GM23338 (cell line): ENCODE measurements at regions not wholly inside any gene's neighbourhood (a gene's known extent, or its start where the extent isn't known, plus 50 kb on each side); places are given as distances from the start of the nearest gene placed in this dataset.
A peak's percentile ranks its signal among the peaks of the same experiment; 100 is the strongest.
"Not testable (repeated sequence)": the region's sequence is repeated elsewhere in the genome, so short reads cannot be mapped to it uniquely, and the experiment has no call there.

Experiments used
- ATAC-seq: fragments of 200-7000 bp; cut with Tn5 transposase; 3 replicates; pipeline ENCODE4 v1.9.1; 2020
- DNase-seq: peaks from one replicate; pipeline ENCODE4 v3.0.0-alpha.2; 2015; ENCODE audit warnings: low spot score
- H2AFZ ChIP-seq: fragments of 200-600 bp; sonication (generic); 2 replicates; pipeline ENCODE4 v1.8.0; 2016; ENCODE audit warnings: antibody characterized with exemption, mild to moderate bottlenecking, moderate library complexity
- H3F3A ChIP-seq: fragments of 200-600 bp; sonication (generic); replicated peaks from 2 replicates; pipeline ENCODE4 v1.8.0; 2017; ENCODE audit warnings: antibody characterized with exemption, mixed run types, low read depth
- H3K27ac ChIP-seq: fragments of 200-600 bp; sonication (generic); 2 replicates; pipeline ENCODE4 v1.6.1; 2016; ENCODE audit warnings: low read depth
- H3K27me3 ChIP-seq: fragments of 200-600 bp; sonication (generic); 2 replicates; pipeline ENCODE4 v1.8.0; 2016; ENCODE audit warnings: mild to moderate bottlenecking, mixed run types, moderate library complexity; ENCODE audit not compliant: insufficient read depth
- H3K36me3 ChIP-seq: fragments of 200-600 bp; sonication (generic); 2 replicates; pipeline ENCODE4 v1.8.0; 2016; ENCODE audit warnings: mild to moderate bottlenecking; ENCODE audit not compliant: insufficient read depth
- H3K4me1 ChIP-seq: fragments of 200-600 bp; sonication (generic); 2 replicates; pipeline ENCODE4 v1.8.0; 2016; ENCODE audit warnings: mild to moderate bottlenecking, moderate library complexity; ENCODE audit not compliant: insufficient read depth
- H3K4me2 ChIP-seq: fragments of 200-600 bp; sonication (generic); 2 replicates; pipeline ENCODE4 v1.7.1; 2017; ENCODE audit warnings: mixed run types
- H3K4me3 ChIP-seq: fragments of 200-600 bp; sonication (generic); 2 replicates; pipeline ENCODE4 v1.6.1; 2016; ENCODE audit warnings: mixed run types
- H3K79me2 ChIP-seq: fragments of 200-600 bp; sonication (generic); replicated peaks from 2 replicates; pipeline ENCODE4 v1.8.0; 2017; ENCODE audit warnings: mild to moderate bottlenecking; ENCODE audit not compliant: insufficient read depth
- H3K9me2 ChIP-seq: fragments of 200-600 bp; sonication (generic); 2 replicates; pipeline ENCODE4 v1.8.0; 2017; ENCODE audit not compliant: insufficient read depth
- H4K20me1 ChIP-seq: fragments of 200-600 bp; sonication (generic); replicated peaks from 2 replicates; pipeline ENCODE4 v1.8.0; 2017; ENCODE audit warnings: mild to moderate bottlenecking; ENCODE audit not compliant: insufficient read depth
- H3K27ac Mint-ChIP-seq: 2 replicates; pipeline ENCODE4 v1.8.0; 2020; ENCODE audit warnings: inconsistent platforms, mild to moderate bottlenecking, moderate library complexity, mixed read lengths
- H3K27me3 Mint-ChIP-seq: 3 replicates; pipeline ENCODE4 v1.8.0; 2022; ENCODE audit warnings: low read depth, mild to moderate bottlenecking, moderate library complexity, mixed read lengths, inconsistent platforms; ENCODE audit not compliant: insufficient read depth, poor library complexity
- H3K36me3 Mint-ChIP-seq: 3 replicates; pipeline ENCODE4 v1.8.0; 2021; ENCODE audit warnings: low read depth, mild to moderate bottlenecking, inconsistent platforms, moderate library complexity, mixed read lengths
- H3K4me1 Mint-ChIP-seq: 3 replicates; pipeline ENCODE4 v1.8.0; 2020; ENCODE audit warnings: mild to moderate bottlenecking, inconsistent platforms, mixed read lengths
- H3K4me3 Mint-ChIP-seq: 3 replicates; pipeline ENCODE4 v1.8.0; 2021; ENCODE audit warnings: moderate library complexity, mild to moderate bottlenecking, inconsistent platforms, mixed read lengths
- H3K9me3 Mint-ChIP-seq: 3 replicates; pipeline ENCODE4 v1.8.0; 2020; ENCODE audit warnings: moderate library complexity, mild to moderate bottlenecking, inconsistent platforms, mixed read lengths
- CREB1 ChIP-seq: fragments of 250-450 bp; sonication (Bioruptor Pico); IDR thresholded peaks from 2 replicates; pipeline ENCODE4 v1.5.0; 2020; ENCODE audit warnings: low read depth, mild to moderate bottlenecking, moderate library complexity
- ETS1 ChIP-seq: IDR thresholded peaks from 2 replicates; pipeline ENCODE4 v1.6.1; 2016; ENCODE audit warnings: antibody characterized with exemption
- EZH2 ChIP-seq: fragments of 200-600 bp; sonication (generic); IDR thresholded peaks from one replicate; pipeline ENCODE4 v1.8.0; 2017; ENCODE audit warnings: antibody characterized with exemption, mild to moderate bottlenecking, low read depth; ENCODE audit not compliant: unreplicated experiment
- REST ChIP-seq: IDR thresholded peaks from one replicate; pipeline ENCODE4 v1.6.1; 2018; ENCODE audit warnings: antibody characterized with exemption; ENCODE audit not compliant: unreplicated experiment
- STAT1 ChIP-seq: IDR thresholded peaks from one replicate; pipeline ENCODE4 v1.6.1; 2016; ENCODE audit warnings: antibody characterized with exemption; ENCODE audit not compliant: unreplicated experiment
- ZNF114 ChIP-seq: fragments of 250-450 bp; sonication (Bioruptor Pico); IDR thresholded peaks from 2 replicates; pipeline ENCODE4 v1.5.0; 2020; ENCODE audit warnings: mild to moderate bottlenecking, moderate library complexity
- ZNF331 ChIP-seq: fragments of 250-450 bp; sonication (Bioruptor Pico); IDR thresholded peaks from 2 replicates; pipeline ENCODE4 v1.5.0; 2020; ENCODE audit warnings: low read depth, mild to moderate bottlenecking, moderate library complexity

DNA sequence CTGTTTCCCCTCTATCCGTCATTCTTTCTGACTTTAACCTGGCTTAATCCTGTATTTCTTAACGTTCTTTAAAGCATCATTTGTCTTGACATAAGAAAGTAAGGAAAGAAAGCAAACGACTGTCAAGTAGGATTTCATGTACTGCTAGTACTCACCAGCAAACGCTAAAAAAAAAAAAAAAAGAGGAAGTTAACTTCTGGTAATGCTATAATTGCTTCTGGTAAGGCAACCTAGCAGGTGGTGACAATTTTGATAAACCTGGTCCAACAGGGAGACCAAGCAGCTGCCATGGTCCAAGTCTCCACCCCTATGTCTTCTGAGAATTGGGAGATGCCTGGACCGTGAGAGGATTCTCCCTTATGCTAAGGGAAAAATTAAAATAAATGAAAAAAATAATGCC is 306.6 kb downstream of the DAD1 start (continued):
- TF ChIP-seq REST (no peak), ZNF114 (CRISPR knock-in tag) (no peak), EZH2 (no peak), ETS1 (no peak), ZNF331 (no peak), STAT1 (no peak), CREB1 (CRISPR knock-in tag) (no peak)

DNA sequence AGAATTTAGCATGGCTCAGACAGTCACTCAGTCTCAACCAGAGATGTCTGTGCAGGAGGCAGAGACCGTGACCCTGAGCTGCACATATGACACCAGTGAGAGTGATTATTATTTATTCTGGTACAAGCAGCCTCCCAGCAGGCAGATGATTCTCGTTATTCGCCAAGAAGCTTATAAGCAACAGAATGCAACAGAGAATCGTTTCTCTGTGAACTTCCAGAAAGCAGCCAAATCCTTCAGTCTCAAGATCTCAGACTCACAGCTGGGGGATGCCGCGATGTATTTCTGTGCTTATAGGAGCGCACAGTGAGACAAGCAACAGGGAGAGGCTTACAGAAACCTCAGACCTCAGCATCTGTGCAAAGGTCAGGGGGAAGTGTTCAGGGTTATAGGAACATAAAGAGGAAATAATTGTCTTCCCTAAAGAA is 307.6 kb downstream of the DAD1 start:
- not testable (repeated sequence) for H3K27ac ChIP-seq, DNase-seq, H3K4me1 ChIP-seq, H3K36me3 ChIP-seq, H3K4me2 ChIP-seq, H3K27me3 ChIP-seq, H3K4me3 Mint-ChIP-seq, H3K27me3 Mint-ChIP-seq, H3K4me3 ChIP-seq, H4K20me1 ChIP-seq, H3F3A ChIP-seq, H3K36me3 Mint-ChIP-seq, ATAC-seq, H3K9me2 ChIP-seq, H3K9me3 Mint-ChIP-seq, H3K27ac Mint-ChIP-seq, H3K79me2 ChIP-seq
- peak overlapping the region; percentile 48; the same call in 1 of the 2 replicates for H2AFZ ChIP-seq
- peaks cover 12% of the 10 kb centered on the region for H3K4me1 Mint-ChIP-seq

DNA sequence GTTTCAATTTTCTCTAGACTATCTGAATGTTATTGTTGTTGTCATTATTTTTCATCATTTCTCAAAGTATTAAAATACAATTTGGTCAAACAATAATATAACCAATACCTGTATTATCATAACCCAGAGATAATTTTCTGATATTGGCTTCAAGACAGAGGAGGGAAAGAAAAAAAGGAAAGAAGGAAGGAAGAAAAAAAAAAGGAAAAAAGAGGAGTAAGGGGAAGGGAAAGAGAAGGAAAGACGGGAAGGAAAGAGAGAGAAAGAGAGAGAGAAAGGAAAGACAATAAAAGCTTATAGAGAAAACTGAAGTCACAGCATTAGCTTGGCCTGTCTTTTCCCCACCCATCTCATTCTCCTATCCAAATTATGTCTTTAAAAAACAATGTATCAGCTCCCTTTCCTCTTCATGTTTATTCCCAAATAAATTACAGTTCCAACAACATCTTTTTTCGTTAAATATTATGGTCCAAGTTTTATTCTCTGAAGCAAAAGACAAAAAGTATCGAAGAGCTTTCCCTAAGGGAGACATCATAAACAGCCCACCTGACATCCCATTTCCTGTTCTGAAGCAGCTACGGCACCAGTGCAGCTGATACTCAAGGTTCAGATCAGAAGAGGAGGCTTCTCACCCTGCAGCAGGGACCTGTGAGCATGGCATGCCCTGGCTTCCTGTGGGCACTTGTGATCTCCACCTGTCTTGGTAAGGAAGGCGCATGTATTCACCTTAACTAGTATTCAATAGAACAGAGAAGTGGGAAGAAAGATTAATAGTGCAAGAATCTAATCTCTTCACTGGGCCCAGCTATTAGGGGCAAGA is 308.3 kb downstream of the DAD1 start:
- Histone ChIP-seq H3K36me3 (no peaks in the 10 kb centered on the region), H3F3A (no peaks in the 10 kb centered on the region), H4K20me1 (no peaks in the 10 kb centered on the region), H3K79me2 (no peaks in the 10 kb centered on the region), H3K27ac (no peak overlapping the region), H3K4me2 (no peak overlapping the region), H3K4me1 (0 out of 2 replicates have a peak, but pooled peaks cover 3% of the 10 kb centered on the region), H3K27me3 (no peaks in the 10 kb centered on the region), H3K4me3 (no peak overlapping the region), H2AFZ (peak overlapping the region; percentile 48; the same call in 1 of the 2 replicates), H3K9me2 (no peaks in the 10 kb centered on the region)
- Mint-ChIP-seq H3K27me3 (peaks cover 3% of the 10 kb centered on the region), H3K4me3 (no peak overlapping the region), H3K36me3 (no peaks in the 10 kb centered on the region), H3K27ac (no peak overlapping the region), H3K9me3 (no peaks in the 10 kb centered on the region), H3K4me1 (peaks cover 12% of the 10 kb centered on the region)
- DNase-seq (no peak), ATAC-seq (peak; percentile 27; the same call in 1 of the 3 replicates)
- TF ChIP-seq REST (no peak), EZH2 (no peak)
